HG03571 (cell line): ENCODE measurements at regions not wholly inside any gene's neighbourhood (a gene's known extent, or its start where the extent isn't known, plus 50 kb on each side); places are given as distances from the start of the nearest gene placed in this dataset.
A peak's percentile ranks its signal among the peaks of the same experiment; 100 is the strongest.

ENCODE experiments used
- ATAC-seq: cut with Tn5 transposase; IDR thresholded peaks from one replicate; pipeline ENCODE4 v1.9.1; 2021; ENCODE audit not compliant: unreplicated experiment

- no peak for ATAC-seq
Observed at GRCh38 chr6:163804991-163805390, 390.5 kb downstream of the QKI start.

GRCh38 chr6:163802267-163802666, 387.7 kb downstream of the QKI start:
- ATAC-seq = no peak

- ATAC-seq = no peak
Observed at GRCh38 chr6:163797296-163797845, 382.9 kb downstream of the QKI start.

GRCh38 chr6:163793011-163793983, 378.8 kb downstream of the QKI start:
- ATAC-seq = no peak

GRCh38 chr6:163790266-163790840, 375.8 kb downstream of the QKI start:
- no peak for ATAC-seq

GRCh38 chr6:163789199-163789810, 374.8 kb downstream of the QKI start:
- no peak for ATAC-seq

GRCh38 chr6:163786995-163787671, 372.6 kb downstream of the QKI start:
- no peak for ATAC-seq

- peak; percentile 79 for ATAC-seq
Observed at GRCh38 chr6:163782436-163783003, 368.0 kb downstream of the QKI start.

GRCh38 chr6:163780994-163781393, 366.5 kb downstream of the QKI start:
- ATAC-seq = no peak

GRCh38 chr6:163779727-163780284, 365.3 kb downstream of the QKI start:
- no peak for ATAC-seq

- no peak for ATAC-seq
Observed at GRCh38 chr6:163777716-163778115, 363.2 kb downstream of the QKI start.

GRCh38 chr6:163776906-163777686, 362.6 kb downstream of the QKI start:
- ATAC-seq = no peak

GRCh38 chr6:163776196-163776905, 361.8 kb downstream of the QKI start:
- ATAC-seq = no peak

- no peak for ATAC-seq
Observed at GRCh38 chr6:163775313-163775712, 360.8 kb downstream of the QKI start.

GRCh38 chr6:163774485-163774884, 360.0 kb downstream of the QKI start:
- ATAC-seq = no peak

GRCh38 chr6:163773646-163774045, 359.1 kb downstream of the QKI start:
- no peak for ATAC-seq

- ATAC-seq = no peak
Observed at GRCh38 chr6:163772701-163773100, 358.2 kb downstream of the QKI start.

- no peak for ATAC-seq
Observed at GRCh38 chr6:163771180-163771579, 356.7 kb downstream of the QKI start.

- no peak for ATAC-seq
Observed at GRCh38 chr6:163768905-163769304, 354.4 kb downstream of the QKI start.
